HFF-Myc (cell line): ENCODE measurements at regions not wholly inside any gene's neighbourhood (a gene's known extent, or its start where the extent isn't known, plus 50 kb on each side); places are given as distances from the start of the nearest gene placed in this dataset.
A peak's percentile ranks its signal among the peaks of the same experiment; 100 is the strongest.

ENCODE experiments used
- DNase-seq: peaks from one replicate; pipeline ENCODE4 v3.0.0-alpha.2; 2011; ENCODE audit warnings: low read depth; ENCODE audit errors: extremely low read depth
- H3K4me3 ChIP-seq: replicated peaks from 2 replicates; pipeline ENCODE4 v1.5.1; 2011; ENCODE audit warnings: low read depth, mild to moderate bottlenecking, control low read depth, low read length
- TF ChIP-seq, protein P1 (sequence below): IDR thresholded peaks from 2 replicates; pipeline ENCODE4 v1.5.1; 2012; ENCODE audit warnings: mild to moderate bottlenecking, low read depth, low read length, control low read depth; ENCODE audit errors: missing control alignments

DNA sequence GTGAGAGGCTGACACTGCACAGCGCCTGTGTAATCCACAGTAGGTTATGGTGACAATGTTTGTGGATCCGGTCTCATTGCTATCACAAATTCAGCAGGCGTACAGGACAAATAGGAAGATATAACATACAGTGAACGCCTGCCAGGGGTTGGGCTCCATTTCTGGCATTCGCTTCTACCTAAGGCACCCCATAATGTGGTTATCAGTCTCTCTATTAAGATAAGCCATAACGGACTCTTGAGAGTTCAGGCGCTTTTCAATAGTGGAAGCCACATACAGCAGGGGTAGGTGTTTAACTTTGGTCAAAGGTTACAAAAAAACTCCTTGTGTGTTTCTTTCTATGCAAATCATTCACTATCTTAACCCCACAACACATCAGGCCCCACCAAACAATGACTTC lies 72.8 kb downstream of the SIPA1L2 start:
- no peak for DNase-seq
- TF ChIP-seq, protein P1, sequence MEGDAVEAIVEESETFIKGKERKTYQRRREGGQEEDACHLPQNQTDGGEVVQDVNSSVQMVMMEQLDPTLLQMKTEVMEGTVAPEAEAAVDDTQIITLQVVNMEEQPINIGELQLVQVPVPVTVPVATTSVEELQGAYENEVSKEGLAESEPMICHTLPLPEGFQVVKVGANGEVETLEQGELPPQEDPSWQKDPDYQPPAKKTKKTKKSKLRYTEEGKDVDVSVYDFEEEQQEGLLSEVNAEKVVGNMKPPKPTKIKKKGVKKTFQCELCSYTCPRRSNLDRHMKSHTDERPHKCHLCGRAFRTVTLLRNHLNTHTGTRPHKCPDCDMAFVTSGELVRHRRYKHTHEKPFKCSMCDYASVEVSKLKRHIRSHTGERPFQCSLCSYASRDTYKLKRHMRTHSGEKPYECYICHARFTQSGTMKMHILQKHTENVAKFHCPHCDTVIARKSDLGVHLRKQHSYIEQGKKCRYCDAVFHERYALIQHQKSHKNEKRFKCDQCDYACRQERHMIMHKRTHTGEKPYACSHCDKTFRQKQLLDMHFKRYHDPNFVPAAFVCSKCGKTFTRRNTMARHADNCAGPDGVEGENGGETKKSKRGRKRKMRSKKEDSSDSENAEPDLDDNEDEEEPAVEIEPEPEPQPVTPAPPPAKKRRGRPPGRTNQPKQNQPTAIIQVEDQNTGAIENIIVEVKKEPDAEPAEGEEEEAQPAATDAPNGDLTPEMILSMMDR: no peak
- no peak overlapping the region for H3K4me3 ChIP-seq

DNA sequence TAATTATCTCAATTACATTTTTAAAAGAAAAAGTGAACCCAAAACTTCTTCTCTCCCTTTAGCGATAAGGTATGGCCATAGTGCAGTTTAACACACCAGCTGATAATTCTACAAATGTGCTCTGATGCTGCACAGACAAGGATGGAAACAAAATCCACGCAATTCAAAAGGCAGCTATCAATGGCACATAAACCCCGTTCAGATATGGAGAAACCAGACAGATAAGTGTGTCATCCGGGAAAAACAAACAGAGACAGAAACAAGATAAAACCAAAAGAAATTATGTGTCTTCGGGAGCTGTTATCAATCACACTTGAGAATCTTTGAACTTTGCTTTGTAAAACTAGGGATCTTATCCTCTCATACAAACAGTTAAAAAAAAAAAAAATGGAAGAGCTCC lies 73.6 kb downstream of the SIPA1L2 start:
- TF ChIP-seq, protein P1: no peak
- no peak overlapping the region for H3K4me3 ChIP-seq
- DNase-seq: no peak

DNA sequence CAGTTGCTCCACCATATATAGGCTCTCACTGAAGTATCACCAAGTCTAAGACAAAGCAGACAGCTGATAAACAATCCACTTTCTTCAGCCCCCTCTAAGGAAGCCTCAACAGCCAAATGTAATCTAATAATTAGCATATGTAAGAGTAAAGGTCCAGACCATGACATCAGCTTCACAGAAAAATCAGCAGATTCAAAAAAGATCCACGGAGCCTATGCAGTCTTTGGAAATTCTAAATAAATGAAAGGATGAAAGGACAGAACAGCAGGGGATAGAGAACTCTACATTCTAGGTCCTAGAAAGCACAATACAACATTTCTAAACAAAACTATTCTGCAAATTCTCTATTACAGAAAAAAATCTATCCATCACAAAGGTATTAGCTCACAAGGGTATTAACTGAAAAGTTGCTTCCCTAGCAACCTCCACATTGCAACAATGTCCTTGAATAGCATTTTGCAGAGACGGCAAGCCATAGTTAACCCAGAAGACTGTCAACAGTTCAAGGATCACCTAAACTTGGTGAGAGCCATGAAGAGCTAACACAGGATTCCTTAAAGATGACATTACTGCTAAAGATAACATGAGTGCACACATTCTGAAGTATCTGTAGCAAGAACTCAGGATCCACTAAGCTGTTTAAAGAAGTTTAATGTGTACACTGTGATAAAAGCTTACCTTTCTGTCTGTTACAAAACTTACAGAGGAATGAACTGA lies 74.3 kb downstream of the SIPA1L2 start:
- TF ChIP-seq, protein P1: no peak
- H3K4me3 ChIP-seq: no peak overlapping the region
- DNase-seq: no peak

DNA sequence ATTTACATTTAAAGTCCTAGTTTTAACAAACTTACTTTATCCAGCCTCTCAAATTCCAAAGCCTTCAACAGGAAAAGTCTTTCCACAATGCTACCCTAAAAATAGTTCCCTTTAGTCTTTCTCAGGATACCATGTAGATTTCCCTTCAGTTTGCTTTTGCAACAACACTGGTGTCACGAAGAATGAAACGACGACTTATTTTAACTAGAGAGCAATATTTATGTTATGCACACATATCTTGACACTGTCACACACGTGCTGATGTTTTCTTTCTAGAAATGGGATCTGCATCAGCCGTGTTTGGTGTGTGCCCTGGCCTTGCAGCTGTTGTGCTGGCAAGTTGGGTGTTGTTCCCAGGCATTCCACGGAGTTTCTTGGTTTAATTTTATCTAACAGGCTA lies 75.5 kb downstream of the SIPA1L2 start:
- no peak for DNase-seq
- H3K4me3 ChIP-seq: no peak overlapping the region
- TF ChIP-seq, protein P1: no peak

DNA sequence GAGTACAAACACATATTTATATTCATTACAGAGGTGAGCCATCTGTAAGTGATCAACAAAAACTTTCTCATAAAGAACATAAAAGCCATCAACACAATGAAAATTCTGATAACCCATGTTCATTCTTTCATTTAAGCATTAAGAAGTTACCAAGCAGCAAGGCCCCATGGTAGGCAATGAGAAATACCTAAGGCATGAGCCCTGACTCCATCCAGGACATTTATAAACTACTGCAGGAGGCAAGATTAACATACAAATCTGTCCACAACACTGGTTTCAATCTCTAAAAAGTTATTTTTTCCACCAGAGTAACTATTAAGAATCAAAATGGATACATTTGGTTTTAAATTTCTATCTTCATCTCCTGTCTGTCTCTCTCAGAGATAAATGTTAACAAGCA lies 76.1 kb downstream of the SIPA1L2 start:
- no peak overlapping the region for H3K4me3 ChIP-seq
- TF ChIP-seq, protein P1: no peak
- DNase-seq: no peak

DNA sequence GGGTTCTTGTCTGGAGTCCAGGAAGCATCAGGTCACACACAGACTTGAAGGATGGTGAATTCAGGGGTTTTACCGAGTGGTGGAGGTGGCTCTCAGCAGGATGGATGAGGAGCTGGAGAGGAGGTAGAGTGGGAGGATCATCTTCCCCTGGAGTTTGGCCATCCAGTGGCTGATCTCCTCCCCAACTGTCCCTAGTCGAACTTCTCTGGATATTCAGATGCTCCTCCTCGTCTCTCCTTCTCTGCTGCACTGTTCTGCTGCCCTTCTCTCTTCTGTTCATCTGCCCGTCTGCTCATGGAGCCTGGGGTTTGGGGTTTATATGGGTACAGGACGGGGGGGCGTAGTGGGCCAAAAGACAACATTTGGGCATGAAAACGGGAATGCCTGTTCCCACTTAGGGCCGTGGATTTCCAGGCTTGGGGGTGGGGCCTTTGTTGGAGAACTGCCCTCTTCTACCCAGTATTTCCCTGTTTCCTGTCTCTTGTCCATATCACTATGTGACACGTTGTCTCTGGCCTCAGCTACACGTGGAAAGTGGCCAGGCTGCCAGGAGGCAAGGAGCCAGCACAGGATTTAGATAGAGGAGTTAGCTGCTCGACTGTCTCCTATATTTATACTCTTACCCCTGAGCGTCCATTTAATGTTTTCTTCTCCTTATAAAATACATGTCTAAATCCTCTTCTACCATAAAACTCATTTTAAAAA lies 76.7 kb downstream of the SIPA1L2 start:
- DNase-seq: peak; percentile 20
- TF ChIP-seq, protein P1: no peak
- no peak overlapping the region for H3K4me3 ChIP-seq
